ENCODE measurements at regions not wholly inside any gene's neighbourhood (a gene's known extent, or its start where the extent isn't known, plus 50 kb on each side); places are given as distances from the start of the nearest gene placed in this dataset.
"Not testable (repeated sequence)": the region's sequence is repeated elsewhere in the genome, so short reads cannot be mapped to it uniquely, and the experiment has no call there.

- DNase-seq = no peak
Observed at GRCh38 chr2:113337809-113338208, 59.1 kb upstream of the PAX8 start.

GRCh38 chr2:113336040-113336439 lies 57.3 kb upstream of the PAX8 start:
- DNase-seq = peak; percentile 55

- no peak for DNase-seq
Observed at GRCh38 chr2:113334147-113334546, 55.4 kb upstream of the PAX8 start.

- not testable (repeated sequence) for DNase-seq
Observed at GRCh38 chr2:113333735-113334134, 55.0 kb upstream of the PAX8 start.

GRCh38 chr2:113330060-113330767 lies 51.5 kb upstream of the PAX8 start:
- not testable (repeated sequence) for DNase-seq

GRCh38 chr2:113328973-113329372 lies 50.3 kb upstream of the PAX8 start:
- DNase-seq = peak; percentile 75

GRCh38 chr2:113328572-113328971 lies 49.9 kb upstream of the PAX8 start:
- DNase-seq = peak; percentile 27
